ENCODE measurements at regions not wholly inside any gene's neighbourhood (a gene's known extent, or its start where the extent isn't known, plus 50 kb on each side); places are given as distances from the start of the nearest gene placed in this dataset.

DNA sequence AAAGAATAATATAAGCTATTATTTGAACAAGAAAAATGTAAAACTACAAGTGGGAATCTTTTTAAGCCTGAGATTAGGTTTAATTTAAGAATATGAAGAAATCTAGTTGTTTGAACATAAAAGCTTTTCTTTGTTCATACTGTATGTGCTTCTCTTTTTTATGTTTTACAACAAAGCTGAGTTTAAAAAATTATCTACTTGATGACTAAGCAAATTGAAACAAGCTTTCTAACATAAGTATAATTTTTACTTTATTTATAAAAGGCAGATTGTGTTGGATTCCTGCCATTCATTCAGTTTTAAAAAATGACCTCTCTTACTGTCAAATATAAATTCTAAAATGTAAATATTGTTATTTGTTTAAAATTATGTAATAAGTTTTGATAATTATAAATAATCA lies 958.2 kb downstream of the DNAJB9 start:
- H3K9ac ChIP-seq (ENCODE audit: insufficient read length, low read depth), result no peak overlapping the region
- TF ChIP-seq ZNF274 (IDR thresholded peaks at IDR 0.05; ENCODE audit: low read depth, low read length) (no peak), SUZ12 (IDR thresholded peaks at IDR 0.05; ENCODE audit: extremely low read depth, insufficient read depth, insufficient read length) (no peak), YY1 (IDR thresholded peaks at IDR 0.05; ENCODE audit: insufficient read depth, insufficient read length) (no peak)
- DNase-seq (ENCODE audit: low read depth, low spot score), result no peak
- no peaks in the 10 kb centered on the region for H3K9me3 ChIP-seq (ENCODE audit: insufficient read depth, low read length)
- no peak overlapping the region for H3K4me3 ChIP-seq (ENCODE audit: insufficient read length, low read depth)
- no peaks in the 10 kb centered on the region for H3K27me3 ChIP-seq (ENCODE audit: insufficient read depth, insufficient read length)
- H3K4me1 ChIP-seq (ENCODE audit: insufficient read depth, insufficient read length), result no peaks in the 10 kb centered on the region
- H3K36me3 ChIP-seq (ENCODE audit: insufficient read depth, insufficient read length, low read length), result no peaks in the 10 kb centered on the region

DNA sequence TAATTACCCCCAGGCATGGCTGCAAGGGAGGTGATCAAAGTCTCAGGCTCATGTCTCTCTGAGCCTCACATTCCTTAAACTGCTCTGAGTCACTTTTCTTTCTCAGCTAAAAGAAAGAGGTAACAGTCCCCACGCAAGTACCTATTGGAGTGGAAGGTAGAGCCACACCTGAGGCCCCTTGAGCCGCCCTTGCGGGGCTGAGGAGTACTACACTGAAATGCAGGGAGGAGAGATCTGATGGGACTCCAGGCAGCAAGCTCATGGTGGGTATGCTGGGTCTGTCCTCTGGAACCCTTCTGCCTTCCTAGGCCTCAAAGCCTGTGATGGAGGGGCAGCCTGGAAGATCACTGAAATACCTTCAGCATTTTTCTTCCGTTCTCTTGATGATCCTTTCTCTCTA lies 960.0 kb downstream of the DNAJB9 start:
- no peak for DNase-seq (ENCODE audit: low read depth, low spot score)
- H3K36me3 ChIP-seq (ENCODE audit: insufficient read depth, insufficient read length, low read length), result no peaks in the 10 kb centered on the region
- no peak overlapping the region for H3K9ac ChIP-seq (ENCODE audit: insufficient read length, low read depth)
- H3K9me3 ChIP-seq (ENCODE audit: insufficient read depth, low read length), result no peaks in the 10 kb centered on the region
- H3K4me3 ChIP-seq (ENCODE audit: insufficient read length, low read depth), result no peak overlapping the region
- H3K27me3 ChIP-seq (ENCODE audit: insufficient read depth, insufficient read length), result no peaks in the 10 kb centered on the region
- no peak for TF ChIP-seq SUZ12 (IDR thresholded peaks at IDR 0.05; ENCODE audit: extremely low read depth, insufficient read depth, insufficient read length)
- no peak for TF ChIP-seq ZNF274 (IDR thresholded peaks at IDR 0.05; ENCODE audit: low read depth, low read length)
- TF ChIP-seq YY1 (IDR thresholded peaks at IDR 0.05; ENCODE audit: insufficient read depth, insufficient read length), result no peak
- H3K4me1 ChIP-seq (ENCODE audit: insufficient read depth, insufficient read length), result no peaks in the 10 kb centered on the region

DNA sequence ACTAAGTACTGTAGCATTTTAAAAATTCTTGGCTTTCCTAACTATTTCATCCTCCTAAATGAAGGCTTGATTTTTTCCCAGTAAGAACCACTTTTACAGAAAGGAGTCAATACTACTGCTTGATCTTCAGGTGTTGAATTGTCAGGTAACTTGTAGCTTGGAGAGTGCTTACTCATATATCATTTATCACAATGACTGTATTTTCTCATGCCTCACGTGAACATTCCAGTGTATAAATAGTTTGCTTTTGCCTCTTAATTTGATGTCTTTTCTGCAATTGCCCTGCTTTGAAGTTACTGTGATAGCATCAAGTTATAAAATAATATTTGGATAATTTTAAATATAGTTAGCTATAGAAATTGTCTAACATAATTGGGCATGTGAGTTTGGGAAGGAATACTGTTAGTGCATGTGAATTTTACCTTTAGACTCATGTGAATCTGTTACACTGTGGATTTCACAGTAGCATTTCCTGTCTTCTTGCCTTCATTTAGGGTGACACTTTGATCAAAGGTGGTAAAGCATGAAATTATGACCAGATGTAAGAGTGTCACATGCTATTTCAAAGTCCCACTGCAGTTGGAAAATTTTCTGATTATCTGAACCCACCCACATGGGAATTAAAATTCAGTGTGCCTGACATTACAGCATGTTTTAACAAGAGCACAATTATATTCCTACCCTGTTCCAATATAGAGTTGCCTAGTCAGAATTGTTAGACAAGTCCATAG lies 962.8 kb downstream of the DNAJB9 start:
- no peaks in the 10 kb centered on the region for H3K27me3 ChIP-seq (ENCODE audit: insufficient read depth, insufficient read length)
- TF ChIP-seq ZNF274 (IDR thresholded peaks at IDR 0.05; ENCODE audit: low read depth, low read length) (no peak), YY1 (IDR thresholded peaks at IDR 0.05; ENCODE audit: insufficient read depth, insufficient read length) (no peak), SUZ12 (IDR thresholded peaks at IDR 0.05; ENCODE audit: extremely low read depth, insufficient read depth, insufficient read length) (no peak)
- no peak for DNase-seq (ENCODE audit: low read depth, low spot score)
- no peak overlapping the region for H3K9ac ChIP-seq (ENCODE audit: insufficient read length, low read depth)
- no peaks in the 10 kb centered on the region for H3K36me3 ChIP-seq (ENCODE audit: insufficient read depth, insufficient read length, low read length)
- no peaks in the 10 kb centered on the region for H3K4me1 ChIP-seq (ENCODE audit: insufficient read depth, insufficient read length)
- no peaks in the 10 kb centered on the region for H3K9me3 ChIP-seq (ENCODE audit: insufficient read depth, low read length)
- no peak overlapping the region for H3K4me3 ChIP-seq (ENCODE audit: insufficient read length, low read depth)

DNA sequence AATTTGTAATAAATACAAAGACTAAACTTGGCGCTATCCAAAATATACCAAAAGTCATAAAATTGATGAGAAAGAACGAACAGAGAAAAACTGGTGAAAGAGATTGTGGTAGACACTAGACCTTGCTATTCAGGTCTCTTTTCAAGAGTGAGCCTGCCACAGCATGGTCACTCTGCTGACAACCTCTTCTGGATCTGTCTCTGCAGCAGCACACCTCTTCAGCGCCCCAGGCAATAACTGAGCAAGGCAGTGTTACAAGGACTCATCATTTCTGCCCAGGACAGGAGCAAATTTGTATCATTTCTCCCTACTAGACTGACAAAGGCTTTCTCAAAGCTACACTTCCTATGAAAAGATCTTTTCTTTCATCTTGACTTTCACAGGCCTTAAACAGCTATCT lies 976.0 kb downstream of the DNAJB9 start:
- no peak for DNase-seq (ENCODE audit: low read depth, low spot score)
- no peak for TF ChIP-seq YY1 (IDR thresholded peaks at IDR 0.05; ENCODE audit: insufficient read depth, insufficient read length)
- TF ChIP-seq SUZ12 (IDR thresholded peaks at IDR 0.05; ENCODE audit: extremely low read depth, insufficient read depth, insufficient read length), result no peak
- no peak for TF ChIP-seq ZNF274 (IDR thresholded peaks at IDR 0.05; ENCODE audit: low read depth, low read length)
- H3K9ac ChIP-seq (ENCODE audit: insufficient read length, low read depth), result no peak overlapping the region
- no peaks in the 10 kb centered on the region for H3K4me1 ChIP-seq (ENCODE audit: insufficient read depth, insufficient read length)
- H3K27me3 ChIP-seq (ENCODE audit: insufficient read depth, insufficient read length), result no peaks in the 10 kb centered on the region
- H3K4me3 ChIP-seq (ENCODE audit: insufficient read length, low read depth), result no peak overlapping the region
- H3K36me3 ChIP-seq (ENCODE audit: insufficient read depth, insufficient read length, low read length), result no peaks in the 10 kb centered on the region
- no peaks in the 10 kb centered on the region for H3K9me3 ChIP-seq (ENCODE audit: insufficient read depth, low read length)

DNA sequence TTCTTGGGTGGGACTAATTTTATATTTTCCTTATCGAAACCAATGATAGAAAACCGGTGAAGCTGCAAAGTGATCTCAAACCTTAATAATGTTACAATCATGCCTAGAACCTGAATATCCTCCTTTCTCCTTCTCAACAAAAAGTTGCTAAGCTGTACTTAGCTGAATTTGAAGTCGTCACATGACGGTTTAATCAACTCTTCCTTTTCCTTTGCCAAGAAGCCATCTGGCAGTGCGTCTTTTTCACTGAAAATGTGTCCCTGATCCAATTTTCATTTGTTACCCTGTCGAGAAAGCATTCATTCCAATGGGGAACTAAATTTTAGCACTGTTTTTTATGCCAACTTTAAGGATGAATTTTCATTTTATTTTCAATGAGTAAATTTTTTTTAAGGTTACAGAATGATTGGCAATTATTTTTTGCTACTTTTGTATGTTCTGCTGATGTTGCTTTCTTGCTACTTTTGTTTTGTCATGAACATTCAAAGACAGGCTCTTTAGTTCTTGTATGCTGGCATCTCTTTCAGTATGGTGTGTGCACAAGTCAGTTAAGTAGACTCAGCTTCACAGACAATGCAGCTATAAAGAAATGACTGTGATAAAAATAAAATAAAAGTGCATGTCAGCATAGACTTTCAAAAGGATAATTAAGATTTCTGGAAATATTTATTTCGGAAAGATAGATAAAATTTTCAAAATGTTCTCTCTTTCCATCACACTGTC lies 980.0 kb downstream of the DNAJB9 start:
- DNase-seq (ENCODE audit: low read depth, low spot score), result no peak
- H3K9me3 ChIP-seq (ENCODE audit: insufficient read depth, low read length), result no peaks in the 10 kb centered on the region
- H3K4me3 ChIP-seq (ENCODE audit: insufficient read length, low read depth), result no peak overlapping the region
- H3K36me3 ChIP-seq (ENCODE audit: insufficient read depth, insufficient read length, low read length), result no peaks in the 10 kb centered on the region
- no peaks in the 10 kb centered on the region for H3K4me1 ChIP-seq (ENCODE audit: insufficient read depth, insufficient read length)
- H3K9ac ChIP-seq (ENCODE audit: insufficient read length, low read depth), result no peak overlapping the region
- H3K27me3 ChIP-seq (ENCODE audit: insufficient read depth, insufficient read length), result no peaks in the 10 kb centered on the region
- no peak for TF ChIP-seq YY1 (IDR thresholded peaks at IDR 0.05; ENCODE audit: insufficient read depth, insufficient read length)
- no peak for TF ChIP-seq SUZ12 (IDR thresholded peaks at IDR 0.05; ENCODE audit: extremely low read depth, insufficient read depth, insufficient read length)
- no peak for TF ChIP-seq ZNF274 (IDR thresholded peaks at IDR 0.05; ENCODE audit: low read depth, low read length)

DNA sequence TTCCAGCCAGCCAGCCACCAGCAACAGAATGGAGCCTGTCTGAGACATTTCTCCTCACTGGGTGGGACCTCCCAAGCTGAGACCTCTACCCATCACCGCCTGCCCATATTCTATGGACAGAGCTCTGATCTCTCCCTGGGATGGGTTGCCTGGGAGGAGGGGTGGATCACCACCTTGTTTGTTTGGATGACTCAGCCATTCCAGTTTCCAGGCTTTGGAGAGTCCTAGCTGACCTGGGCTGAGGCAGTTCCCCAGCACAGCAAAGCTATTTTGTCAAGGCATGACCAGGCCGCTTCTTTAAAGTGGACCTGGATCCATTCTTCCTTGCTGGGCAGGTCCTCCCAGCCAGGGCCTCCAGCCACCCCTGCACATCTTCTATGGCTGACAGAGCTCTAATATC lies 982.3 kb downstream of the DNAJB9 start:
- H3K27me3 ChIP-seq (ENCODE audit: insufficient read depth, insufficient read length), result no peaks in the 10 kb centered on the region
- DNase-seq (ENCODE audit: low read depth, low spot score), result no peak
- H3K9me3 ChIP-seq (ENCODE audit: insufficient read depth, low read length), result no peaks in the 10 kb centered on the region
- H3K4me1 ChIP-seq (ENCODE audit: insufficient read depth, insufficient read length), result no peaks in the 10 kb centered on the region
- TF ChIP-seq SUZ12 (IDR thresholded peaks at IDR 0.05; ENCODE audit: extremely low read depth, insufficient read depth, insufficient read length) (no peak), ZNF274 (IDR thresholded peaks at IDR 0.05; ENCODE audit: low read depth, low read length) (no peak), YY1 (IDR thresholded peaks at IDR 0.05; ENCODE audit: insufficient read depth, insufficient read length) (no peak)
- H3K9ac ChIP-seq (ENCODE audit: insufficient read length, low read depth), result no peak overlapping the region
- H3K4me3 ChIP-seq (ENCODE audit: insufficient read length, low read depth), result no peak overlapping the region
- no peaks in the 10 kb centered on the region for H3K36me3 ChIP-seq (ENCODE audit: insufficient read depth, insufficient read length, low read length)

DNA sequence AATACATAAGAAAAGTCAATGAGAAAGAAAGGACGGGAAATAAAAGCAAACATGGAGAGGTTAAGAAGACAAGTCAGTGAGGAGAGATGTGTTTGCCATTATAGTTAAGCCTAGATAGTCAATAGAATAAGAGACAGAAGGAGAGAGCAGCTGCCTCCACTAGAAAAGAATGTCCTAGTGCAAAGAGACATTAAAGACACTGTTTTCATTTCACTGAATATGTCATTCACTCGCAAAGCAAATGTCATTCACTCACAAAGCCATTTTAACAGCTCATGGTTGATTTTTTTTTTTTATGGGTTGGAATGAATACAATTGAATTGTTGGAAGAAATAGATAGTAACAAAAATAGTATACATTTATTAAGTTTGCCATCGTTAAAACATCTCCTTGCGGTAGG lies 1007.6 kb downstream of the DNAJB9 start:
- H3K9ac ChIP-seq (ENCODE audit: insufficient read length, low read depth), result no peak overlapping the region
- no peak overlapping the region for H3K4me3 ChIP-seq (ENCODE audit: insufficient read length, low read depth)
- no peaks in the 10 kb centered on the region for H3K27me3 ChIP-seq (ENCODE audit: insufficient read depth, insufficient read length)
- H3K36me3 ChIP-seq (ENCODE audit: insufficient read depth, insufficient read length, low read length), result no peaks in the 10 kb centered on the region
- DNase-seq (ENCODE audit: low read depth, low spot score), result no peak
- no peaks in the 10 kb centered on the region for H3K9me3 ChIP-seq (ENCODE audit: insufficient read depth, low read length)
- H3K4me1 ChIP-seq (ENCODE audit: insufficient read depth, insufficient read length), result no peaks in the 10 kb centered on the region
- no peak for TF ChIP-seq SUZ12 (IDR thresholded peaks at IDR 0.05; ENCODE audit: extremely low read depth, insufficient read depth, insufficient read length)
